Calu3 (cell line): ENCODE measurements at regions not wholly inside any gene's neighbourhood (a gene's known extent, or its start where the extent isn't known, plus 50 kb on each side); places are given as distances from the start of the nearest gene placed in this dataset.

Experiments used
- BruUV-seq: library from RNA; stranded (reverse); fragments of 400-500 nt; replicated peaks from 2 replicates; lab custom pipeline; 2021; lab: Mats Ljungman, UMichigan
- CTCF ChIA-PET: fragments of 300-600 bp; sonication (Branson Sonifier 250); formaldehyde crosslinking; loops from one replicate; lab custom pipeline; 2022; ENCODE audit warnings: antibody characterized with exemption; lab: Charles Lee
- DNase-seq: peaks from one replicate; pipeline ENCODE4 v3.0.0; 2022
- H3K27ac Mint-ChIP-seq: one replicate; pipeline ENCODE4 v1.8.0; 2022; ENCODE audit warnings: mixed read lengths; ENCODE audit not compliant: unreplicated experiment
- H3K27me3 Mint-ChIP-seq: one replicate; pipeline ENCODE4 v1.8.0; 2022; ENCODE audit warnings: mixed read lengths; ENCODE audit not compliant: unreplicated experiment
- H3K36me3 Mint-ChIP-seq: one replicate; pipeline ENCODE4 v1.8.0; 2022; ENCODE audit warnings: mild to moderate bottlenecking, moderate library complexity, mixed read lengths; ENCODE audit not compliant: insufficient read depth, unreplicated experiment
- H3K4me1 Mint-ChIP-seq: one replicate; pipeline ENCODE4 v1.8.0; 2022; ENCODE audit warnings: mild to moderate bottlenecking, low read depth, mixed read lengths; ENCODE audit not compliant: unreplicated experiment
- H3K4me3 Mint-ChIP-seq: one replicate; pipeline ENCODE4 v1.8.0; 2022; ENCODE audit warnings: mild to moderate bottlenecking, low read depth, moderate library complexity, mixed read lengths; ENCODE audit not compliant: unreplicated experiment
- H3K9me3 Mint-ChIP-seq: one replicate; pipeline ENCODE4 v1.8.0; 2022; ENCODE audit warnings: low read depth, mixed read lengths; ENCODE audit not compliant: unreplicated experiment
- intact Hi-C: fragments of 100-400 bp; cut with micrococcal nuclease; formaldehyde crosslinking; loops from one replicate; pipeline ENCODE4 v1.10.0; 2022; ENCODE audit not compliant: unreplicated experiment
- TF ChIP-seq, protein P1 (sequence below): fragments of 200-600 bp; IDR thresholded peaks from one replicate; pipeline ENCODE4 v1.8.0; 2022; ENCODE audit warnings: antibody characterized with exemption; ENCODE audit not compliant: unreplicated experiment

DNA sequence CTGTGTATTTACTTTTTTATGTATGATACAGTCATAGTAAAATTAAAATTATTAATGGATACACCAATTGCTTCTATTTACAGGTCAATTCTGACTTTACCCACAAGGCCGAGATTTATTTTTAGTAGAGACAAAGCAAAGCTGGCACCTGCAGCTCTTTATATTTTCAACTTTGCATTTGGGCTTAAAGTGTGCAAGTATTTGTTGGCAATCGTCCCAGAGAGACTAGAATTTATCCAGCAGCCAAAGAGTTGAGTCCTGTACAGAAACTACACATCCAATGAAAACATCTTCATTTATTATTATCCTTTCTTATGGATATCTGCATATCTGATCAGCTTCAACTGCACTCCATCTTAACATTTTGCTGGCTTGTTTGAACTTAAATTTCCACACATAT lies 485.6 kb downstream of the SOX11 start:
- Mint-ChIP-seq H3K27me3 (no peaks in the 10 kb centered on the region), H3K9me3 (peaks cover 5% of the 10 kb centered on the region), H3K27ac (no peak overlapping the region), H3K4me3 (no peak overlapping the region), H3K4me1 (peaks cover 16% of the 10 kb centered on the region), H3K36me3 (no peaks in the 10 kb centered on the region)
- CTCF ChIA-PET, result no interaction called here
- TF ChIP-seq, protein P1, sequence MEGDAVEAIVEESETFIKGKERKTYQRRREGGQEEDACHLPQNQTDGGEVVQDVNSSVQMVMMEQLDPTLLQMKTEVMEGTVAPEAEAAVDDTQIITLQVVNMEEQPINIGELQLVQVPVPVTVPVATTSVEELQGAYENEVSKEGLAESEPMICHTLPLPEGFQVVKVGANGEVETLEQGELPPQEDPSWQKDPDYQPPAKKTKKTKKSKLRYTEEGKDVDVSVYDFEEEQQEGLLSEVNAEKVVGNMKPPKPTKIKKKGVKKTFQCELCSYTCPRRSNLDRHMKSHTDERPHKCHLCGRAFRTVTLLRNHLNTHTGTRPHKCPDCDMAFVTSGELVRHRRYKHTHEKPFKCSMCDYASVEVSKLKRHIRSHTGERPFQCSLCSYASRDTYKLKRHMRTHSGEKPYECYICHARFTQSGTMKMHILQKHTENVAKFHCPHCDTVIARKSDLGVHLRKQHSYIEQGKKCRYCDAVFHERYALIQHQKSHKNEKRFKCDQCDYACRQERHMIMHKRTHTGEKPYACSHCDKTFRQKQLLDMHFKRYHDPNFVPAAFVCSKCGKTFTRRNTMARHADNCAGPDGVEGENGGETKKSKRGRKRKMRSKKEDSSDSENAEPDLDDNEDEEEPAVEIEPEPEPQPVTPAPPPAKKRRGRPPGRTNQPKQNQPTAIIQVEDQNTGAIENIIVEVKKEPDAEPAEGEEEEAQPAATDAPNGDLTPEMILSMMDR, result no peak
- intact Hi-C loops, result no loop called here
- no TSS peak for BruUV-seq
- DNase-seq, result no peak

DNA sequence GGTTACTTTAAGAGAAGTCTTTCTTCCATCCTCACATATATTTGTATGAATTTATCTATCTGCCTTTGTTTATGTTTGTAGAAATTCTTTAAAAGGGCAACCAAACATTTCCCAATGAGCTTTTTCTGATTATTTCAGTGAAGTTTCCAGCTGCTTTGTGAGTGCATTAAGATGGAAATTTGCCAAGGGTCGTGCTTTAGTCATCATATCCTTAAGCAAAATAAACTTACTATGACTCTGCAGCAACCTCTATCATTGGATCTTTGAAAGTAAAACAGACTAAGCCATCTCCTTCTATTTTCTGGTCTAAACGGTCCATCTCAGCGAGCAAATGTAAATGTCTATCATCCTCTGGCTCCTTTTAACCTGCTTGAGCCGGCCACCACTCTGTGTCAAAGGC lies 489.3 kb downstream of the SOX11 start:
- no peak for DNase-seq
- Mint-ChIP-seq H3K4me1 (peaks cover 21% of the 10 kb centered on the region), H3K36me3 (no peaks in the 10 kb centered on the region), H3K27ac (no peak overlapping the region), H3K27me3 (peaks cover 17% of the 10 kb centered on the region), H3K9me3 (peaks cover 3% of the 10 kb centered on the region), H3K4me3 (no peak overlapping the region)
- intact Hi-C loops, result no loop called here
- CTCF ChIA-PET, result interaction anchor here (1.8 kb wide), 1 partner anchor 11 kb away, joined by 4 read pairs; no protein-coding TSS in a partner anchor
- TF ChIP-seq, protein P1, result no peak
- BruUV-seq, result no TSS peak

DNA sequence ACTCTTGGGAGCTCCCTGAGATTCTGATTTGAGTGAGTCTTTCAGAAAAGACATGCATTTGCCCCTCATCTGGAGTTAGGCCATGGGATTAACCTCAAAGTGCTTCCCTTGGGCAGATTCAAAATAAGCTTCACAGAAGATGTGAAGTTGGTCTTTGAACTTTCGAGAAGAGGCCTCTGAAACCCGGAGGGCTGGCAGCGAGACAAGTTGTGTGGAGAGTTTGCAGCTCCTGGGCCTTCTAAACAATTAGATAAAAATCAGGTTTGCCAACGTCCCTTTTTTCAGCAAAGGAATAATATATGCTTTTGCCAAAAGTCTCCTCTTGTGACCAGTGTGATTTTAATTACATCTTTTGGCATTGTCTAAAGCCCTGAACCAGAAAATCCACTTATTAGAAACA lies 489.7 kb downstream of the SOX11 start:
- H3K36me3 Mint-ChIP-seq, result no peaks in the 10 kb centered on the region
- peaks cover 17% of the 10 kb centered on the region for H3K27me3 Mint-ChIP-seq
- H3K9me3 Mint-ChIP-seq, result peaks cover 3% of the 10 kb centered on the region
- intact Hi-C loops, result no loop called here
- H3K4me3 Mint-ChIP-seq, result no peak overlapping the region
- no peak for DNase-seq
- H3K4me1 Mint-ChIP-seq, result peaks cover 22% of the 10 kb centered on the region
- no TSS peak for BruUV-seq
- H3K27ac Mint-ChIP-seq, result no peak overlapping the region
- TF ChIP-seq, protein P1, result no peak
- CTCF ChIA-PET, result interaction anchor here (1.8 kb wide), 1 partner anchor 11 kb away, joined by 4 read pairs; no protein-coding TSS in a partner anchor

DNA sequence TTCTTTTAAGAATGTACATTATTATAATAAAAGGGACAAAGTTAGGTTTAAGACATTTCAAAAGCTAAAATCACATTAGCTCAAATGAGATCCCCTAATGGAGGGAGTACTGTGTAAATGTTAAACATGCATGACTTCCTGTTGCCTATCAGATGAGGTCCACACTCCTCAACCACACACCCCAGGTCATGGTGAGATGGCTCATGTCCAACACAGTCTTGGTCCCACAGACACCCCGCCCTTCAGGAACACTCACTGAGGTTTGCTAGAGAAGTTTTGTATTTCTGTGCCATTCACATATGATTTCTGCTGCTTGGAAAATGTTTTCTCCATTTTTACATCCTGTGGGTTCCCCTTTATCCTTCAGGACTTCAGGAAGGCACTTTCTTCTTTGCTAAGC lies 491.0 kb downstream of the SOX11 start:
- Mint-ChIP-seq H3K27me3 (peaks cover 17% of the 10 kb centered on the region), H3K4me3 (no peak overlapping the region), H3K36me3 (no peaks in the 10 kb centered on the region), H3K27ac (no peak overlapping the region), H3K4me1 (peaks cover 22% of the 10 kb centered on the region), H3K9me3 (peaks cover 3% of the 10 kb centered on the region)
- CTCF ChIA-PET, result interaction anchor here (1.8 kb wide), 1 partner anchor 12 kb away, joined by 4 read pairs; no protein-coding TSS in a partner anchor
- no TSS peak for BruUV-seq
- intact Hi-C loops, result no loop called here
- no peak for DNase-seq
- TF ChIP-seq, protein P1, result no peak
